NB4 (cell line): ENCODE measurements at regions not wholly inside any gene's neighbourhood (a gene's known extent, or its start where the extent isn't known, plus 50 kb on each side); places are given as distances from the start of the nearest gene placed in this dataset.

ENCODE experiments used
- DNase-seq: peaks from one replicate; pipeline ENCODE4 v3.0.0; 2010; ENCODE audit warnings: low read depth
- H3K4me3 ChIP-seq: one replicate; pipeline ENCODE4 v1.5.1; 2011; ENCODE audit warnings: mild to moderate bottlenecking, low read depth, low read length, moderate library complexity
- MYC ChIP-seq: IDR thresholded peaks from 2 replicates; pipeline ENCODE4 v1.6.1; 2011; ENCODE audit warnings: low read depth, low read length
- POLR2A ChIP-seq: IDR thresholded peaks from 2 replicates; pipeline ENCODE4 v1.6.1; 2011; ENCODE audit warnings: mild to moderate bottlenecking; ENCODE audit not compliant: insufficient read length; ENCODE audit errors: extremely low read depth
- TF ChIP-seq, protein P1 (sequence below): IDR thresholded peaks from one replicate; pipeline ENCODE4 v1.5.1; 2012; ENCODE audit warnings: low read depth, low read length
- TF ChIP-seq, protein P2 (sequence below): IDR thresholded peaks from 2 replicates; pipeline ENCODE4 v1.6.1; 2011; ENCODE audit warnings: low read depth, low read length

DNA sequence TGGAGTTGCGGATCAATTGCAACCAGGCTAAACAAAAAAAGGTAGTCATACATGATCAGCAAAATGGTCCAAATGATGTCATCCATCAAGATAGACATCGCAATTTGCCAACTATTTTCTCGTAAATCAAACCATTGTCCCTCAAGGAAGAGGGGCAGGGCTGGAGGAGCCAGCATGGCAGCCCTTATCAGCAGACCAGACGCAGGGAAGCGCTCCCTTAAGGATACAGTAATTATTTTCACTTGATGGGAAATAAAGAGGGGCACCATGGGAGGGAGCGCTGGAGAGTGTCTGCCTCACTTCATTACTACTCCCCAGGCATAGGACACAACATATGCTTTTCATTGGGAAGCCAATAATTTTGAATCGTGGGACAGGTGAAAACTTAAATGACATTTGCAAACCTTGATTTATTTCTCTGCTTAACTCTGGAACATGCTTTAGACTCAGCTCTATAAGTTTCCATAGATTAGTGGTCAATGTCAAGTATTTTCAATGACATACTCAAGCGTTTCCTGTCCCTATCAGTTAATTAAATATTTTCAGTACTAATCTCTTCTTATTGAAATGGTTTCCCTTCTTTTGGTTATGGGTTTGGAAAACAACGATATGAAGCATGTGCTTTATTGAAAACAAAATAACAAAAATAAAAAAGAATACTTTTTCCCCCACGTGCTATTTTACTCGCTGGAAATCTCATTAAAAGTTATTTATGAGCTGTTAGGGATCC, 202.4 kb upstream of the HABP2 start:
- H3K4me3 ChIP-seq: no peak overlapping the region
- TF ChIP-seq POLR2A: no peak
- TF ChIP-seq, protein P1, sequence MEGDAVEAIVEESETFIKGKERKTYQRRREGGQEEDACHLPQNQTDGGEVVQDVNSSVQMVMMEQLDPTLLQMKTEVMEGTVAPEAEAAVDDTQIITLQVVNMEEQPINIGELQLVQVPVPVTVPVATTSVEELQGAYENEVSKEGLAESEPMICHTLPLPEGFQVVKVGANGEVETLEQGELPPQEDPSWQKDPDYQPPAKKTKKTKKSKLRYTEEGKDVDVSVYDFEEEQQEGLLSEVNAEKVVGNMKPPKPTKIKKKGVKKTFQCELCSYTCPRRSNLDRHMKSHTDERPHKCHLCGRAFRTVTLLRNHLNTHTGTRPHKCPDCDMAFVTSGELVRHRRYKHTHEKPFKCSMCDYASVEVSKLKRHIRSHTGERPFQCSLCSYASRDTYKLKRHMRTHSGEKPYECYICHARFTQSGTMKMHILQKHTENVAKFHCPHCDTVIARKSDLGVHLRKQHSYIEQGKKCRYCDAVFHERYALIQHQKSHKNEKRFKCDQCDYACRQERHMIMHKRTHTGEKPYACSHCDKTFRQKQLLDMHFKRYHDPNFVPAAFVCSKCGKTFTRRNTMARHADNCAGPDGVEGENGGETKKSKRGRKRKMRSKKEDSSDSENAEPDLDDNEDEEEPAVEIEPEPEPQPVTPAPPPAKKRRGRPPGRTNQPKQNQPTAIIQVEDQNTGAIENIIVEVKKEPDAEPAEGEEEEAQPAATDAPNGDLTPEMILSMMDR: no peak
- TF ChIP-seq, protein P2, sequence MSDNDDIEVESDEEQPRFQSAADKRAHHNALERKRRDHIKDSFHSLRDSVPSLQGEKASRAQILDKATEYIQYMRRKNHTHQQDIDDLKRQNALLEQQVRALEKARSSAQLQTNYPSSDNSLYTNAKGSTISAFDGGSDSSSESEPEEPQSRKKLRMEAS: no peak
- no peak for TF ChIP-seq MYC
- no peak for DNase-seq

DNA sequence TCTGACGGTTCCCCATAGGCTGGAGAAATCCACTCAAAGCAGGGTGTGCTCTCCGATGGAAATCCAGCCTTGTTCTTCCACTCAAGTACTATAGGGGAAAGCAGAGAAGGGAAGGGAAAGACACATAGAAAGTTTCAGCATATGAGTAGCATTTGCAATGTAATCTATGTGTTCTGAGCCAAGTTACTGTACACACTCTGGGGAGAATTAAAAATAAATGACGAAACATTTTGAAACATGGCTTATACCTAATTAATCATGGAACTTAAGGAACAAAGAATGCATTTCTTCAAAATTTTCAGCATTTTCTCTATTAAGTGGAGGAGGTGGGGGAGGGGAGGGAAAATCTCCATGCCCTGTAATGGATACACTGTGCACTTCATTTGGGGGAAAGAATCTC, 198.1 kb upstream of the HABP2 start:
- DNase-seq: no peak
- TF ChIP-seq POLR2A (no peak), MYC (no peak)
- TF ChIP-seq, protein P2: no peak
- TF ChIP-seq, protein P1: no peak
- H3K4me3 ChIP-seq: no peak overlapping the region

DNA sequence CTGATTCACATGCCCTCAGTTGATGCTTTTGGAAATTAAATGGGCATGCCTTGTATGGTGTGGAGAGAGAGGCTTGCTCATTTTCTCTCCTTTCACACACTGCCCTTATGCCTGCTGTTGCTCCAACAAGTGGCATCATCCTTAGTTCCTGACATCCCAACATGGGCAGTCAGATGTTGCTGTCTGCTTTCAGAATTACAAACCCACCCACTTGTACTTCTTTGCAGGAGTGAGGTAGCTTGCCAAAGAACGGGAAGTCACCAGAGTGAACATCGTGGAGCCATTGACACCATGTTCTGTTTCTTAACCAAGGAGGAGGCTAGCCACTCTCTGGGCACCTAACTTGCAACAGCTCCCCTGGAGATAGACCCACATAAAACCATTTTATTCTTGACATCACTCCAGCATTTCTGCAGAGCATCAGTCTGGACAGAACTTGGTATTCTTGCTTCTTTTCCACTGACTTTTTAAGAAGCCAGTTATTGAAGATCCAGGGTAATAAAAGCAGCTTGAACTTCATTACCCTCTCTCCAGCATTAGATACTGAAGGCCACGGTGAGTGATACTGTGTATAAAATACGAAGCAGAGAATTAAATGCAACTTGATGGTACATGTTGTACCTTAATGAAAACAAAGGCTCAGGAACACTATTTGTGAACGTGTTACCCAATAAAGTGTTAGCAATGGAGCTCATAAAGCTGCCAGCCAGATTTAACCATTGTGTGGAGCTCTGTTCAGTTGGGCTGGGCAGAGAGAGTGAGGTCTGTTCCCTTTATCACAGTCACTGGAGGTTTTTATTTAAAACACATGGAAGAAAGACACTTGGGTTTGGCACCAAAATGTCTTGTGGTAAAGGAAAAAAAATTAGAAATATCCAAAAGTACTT, 195.8 kb upstream of the HABP2 start:
- TF ChIP-seq, protein P1: no peak
- TF ChIP-seq MYC: no peak
- no peak for TF ChIP-seq POLR2A
- TF ChIP-seq, protein P2: no peak
- DNase-seq: no peak
- no peak overlapping the region for H3K4me3 ChIP-seq

DNA sequence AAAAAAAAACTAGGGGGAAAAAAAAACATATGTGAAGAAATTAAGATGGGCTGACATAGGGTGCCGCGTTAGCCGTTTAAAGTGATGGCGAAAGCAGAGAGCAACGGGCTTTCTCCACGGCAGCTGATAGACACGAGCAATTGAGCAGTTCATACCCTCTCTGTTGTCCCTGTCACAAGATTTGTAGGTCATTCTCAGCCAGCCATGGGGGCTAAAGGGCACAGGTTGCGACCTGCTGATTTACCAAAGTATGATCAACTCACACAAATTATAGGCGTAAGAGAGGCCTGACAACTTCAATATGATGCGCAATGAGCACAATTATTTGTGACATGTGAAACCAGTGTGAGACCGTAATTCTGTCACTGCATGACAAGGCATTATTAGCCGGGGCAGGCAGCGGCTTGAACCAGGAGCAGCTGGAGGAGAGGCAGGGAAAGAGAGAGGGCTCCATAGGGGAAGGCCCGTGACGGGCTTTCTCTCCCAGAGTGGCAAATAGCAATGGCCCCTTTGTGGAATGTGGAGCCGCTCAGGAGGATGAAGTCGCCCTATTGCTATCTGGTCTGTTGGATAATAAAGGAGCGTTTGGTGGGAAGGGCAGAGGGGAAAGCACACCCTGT, 195.1 kb upstream of the HABP2 start:
- TF ChIP-seq POLR2A (no peak), MYC (no peak)
- TF ChIP-seq, protein P1: no peak
- TF ChIP-seq, protein P2: no peak
- H3K4me3 ChIP-seq: no peak overlapping the region
- DNase-seq: no peak

DNA sequence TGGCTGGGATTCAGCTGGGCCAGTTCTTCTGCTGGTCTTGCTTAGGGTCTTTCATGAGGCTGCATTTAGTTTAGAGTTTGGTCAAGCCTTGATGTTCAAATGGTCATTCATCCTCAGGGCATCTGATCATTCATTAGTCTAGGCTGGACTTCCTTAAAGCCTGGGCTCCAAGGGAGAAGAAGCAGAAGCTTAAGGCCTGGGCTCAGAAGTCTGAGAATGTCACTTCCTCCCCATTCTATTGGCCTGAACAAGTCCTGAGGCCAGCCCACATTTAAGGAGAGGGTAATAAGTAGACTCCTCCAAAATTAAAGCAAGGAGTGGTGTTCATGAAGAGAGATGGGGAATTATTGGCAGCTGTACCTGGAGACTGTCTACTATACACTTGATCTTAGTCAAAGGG, 193.2 kb upstream of the HABP2 start:
- no peak for TF ChIP-seq MYC
- TF ChIP-seq, protein P2: no peak
- no peak for TF ChIP-seq POLR2A
- TF ChIP-seq, protein P1: no peak
- no peak for DNase-seq
- H3K4me3 ChIP-seq: no peak overlapping the region
